Esophagus (tissue), 2 donors: ENCODE measurements at regions not wholly inside any gene's neighbourhood (a gene's known extent, or its start where the extent isn't known, plus 50 kb on each side); places are given as distances from the start of the nearest gene placed in this dataset.
"Not testable (repeated sequence)": the region's sequence is repeated elsewhere in the genome, so short reads cannot be mapped to it uniquely, and the experiment has no call there.

Experiments
- H3K27ac ChIP-seq, 2 donors: one replicate each; pipeline ENCODE4 v1.5.1; 2013; ENCODE audit warnings: low read depth in 2 of 2, mild to moderate bottlenecking in 2 of 2, inconsistent platforms in 1 of 2, low read length in 1 of 2, moderate library complexity in 1 of 2
- H3K27me3 ChIP-seq, 2 donors: one replicate each; pipeline ENCODE4 v1.6.1; 2013; ENCODE audit warnings: low read length in 2 of 2, control low read depth in 1 of 2, mild to moderate bottlenecking in 1 of 2; ENCODE audit not compliant: insufficient read depth in 2 of 2, control insufficient read depth in 1 of 2
- H3K36me3 ChIP-seq, 2 donors: one replicate each; pipeline ENCODE4 v1.6.1; 2013; ENCODE audit warnings: low read length in 1 of 2; ENCODE audit not compliant: control insufficient read depth in 2 of 2, insufficient read depth in 2 of 2
- H3K4me1 ChIP-seq, 2 donors: one replicate each; pipeline ENCODE4 v1.6.1; 2013; ENCODE audit warnings: low read length in 1 of 2; ENCODE audit not compliant: control insufficient read depth in 2 of 2, insufficient read depth in 2 of 2
- H3K4me3 ChIP-seq, 2 donors: one replicate each; pipeline ENCODE4 v1.5.1; 2013; ENCODE audit warnings: low read length in 2 of 2, mild to moderate bottlenecking in 2 of 2, low read depth in 1 of 2, moderate library complexity in 1 of 2
- H3K9me3 ChIP-seq, 2 donors: one replicate each; pipeline ENCODE4 v1.6.1; 2013; ENCODE audit warnings: mild to moderate bottlenecking in 2 of 2, low read depth in 1 of 2, low read length in 1 of 2, moderate library complexity in 1 of 2; ENCODE audit not compliant: control insufficient read depth in 2 of 2, insufficient read depth in 1 of 2
- WGBS, 2 donors: extraction: QIAGEN DNeasy Blood & Tissue Kit; methylation state at CpG; one replicate each; pipeline ENCODE4 v1.1.7; 2013; 5-methylcytosine and 5-hydroxymethylcytosine counted together
- donor health status: healthy with polysubstance abuse.
- donor health status: Bipolar disorder and iron deficiency.

- not testable (repeated sequence) for H3K9me3 ChIP-seq, H3K4me3 ChIP-seq, H3K27me3 ChIP-seq, H3K36me3 ChIP-seq, H3K27ac ChIP-seq, H3K4me1 ChIP-seq
- WGBS, 2 donors = 79 to 95% methylated on average over 2 to 4 of the region's 4 CpGs
These were observed 111.4 kb upstream of the METTL9 start for GRCh38 chr16:21487956-21488355.

GRCh38 chr16:21499046-21499445, 100.3 kb upstream of the METTL9 start:
- not testable (repeated sequence) for H3K9me3 ChIP-seq, H3K27me3 ChIP-seq, H3K4me3 ChIP-seq, H3K36me3 ChIP-seq, H3K4me1 ChIP-seq
- peak overlapping the region in 1 of 2 donors; percentile 10 for H3K27ac ChIP-seq
- WGBS, 2 donors = 64 to 78% methylated on average over 6 to 7 of the region's 9 CpGs

GRCh38 chr16:21501223-21501868, 98.0 kb upstream of the METTL9 start:
- H3K36me3 ChIP-seq, H3K4me1 ChIP-seq, H3K27me3 ChIP-seq, H3K9me3 ChIP-seq: not testable (repeated sequence)
- peak overlapping the region; percentile 67 to 91 for H3K4me3 ChIP-seq
- peak overlapping the region; percentile 95 to 99 for H3K27ac ChIP-seq
- 0 to 1% methylated on average over 18 to 42 of the region's 51 CpGs for WGBS, 2 donors

- H3K36me3 ChIP-seq = no peaks in the 10 kb centered on the region
- 1% methylated on average over 76 to 91 of the region's 91 CpGs for WGBS, 2 donors
- peak overlapping the region; percentile 67 to 91 for H3K4me3 ChIP-seq
- no peaks in the 10 kb centered on the region for H3K27me3 ChIP-seq
- no peaks in the 10 kb centered on the region for H3K9me3 ChIP-seq
- peaks cover 0 to 3% of the 10 kb centered on the region in 2 donors for H3K4me1 ChIP-seq
- H3K27ac ChIP-seq = peak overlapping the region; percentile 95 to 99
These were observed 97.3 kb upstream of the METTL9 start for GRCh38 chr16:21501869-21502667.

- not testable (repeated sequence) for H3K4me1 ChIP-seq, H3K36me3 ChIP-seq, H3K27me3 ChIP-seq, H3K9me3 ChIP-seq, H3K4me3 ChIP-seq, H3K27ac ChIP-seq
- 69 to 75% methylated on average over 6 of the region's 6 CpGs for WGBS, 2 donors
These were observed 95.8 kb upstream of the METTL9 start for GRCh38 chr16:21503574-21503920.

GRCh38 chr16:21503941-21504832, 95.2 kb upstream of the METTL9 start:
- H3K4me1 ChIP-seq, H3K9me3 ChIP-seq, H3K27ac ChIP-seq, H3K4me3 ChIP-seq, H3K36me3 ChIP-seq, H3K27me3 ChIP-seq: not testable (repeated sequence)
- WGBS, 2 donors = 93% methylated on average over 17 of the region's 17 CpGs

GRCh38 chr16:21505751-21506520, 93.4 kb upstream of the METTL9 start:
- H3K36me3 ChIP-seq, H3K4me3 ChIP-seq, H3K27ac ChIP-seq, H3K4me1 ChIP-seq, H3K27me3 ChIP-seq, H3K9me3 ChIP-seq: not testable (repeated sequence)
- 76 to 78% methylated on average over 6 of the region's 6 CpGs for WGBS, 2 donors

- not testable (repeated sequence) for H3K4me1 ChIP-seq, H3K4me3 ChIP-seq, H3K9me3 ChIP-seq, H3K27me3 ChIP-seq, H3K36me3 ChIP-seq
- peak overlapping the region; percentile 47 to 67 for H3K27ac ChIP-seq
- 63 to 64% methylated on average over 23 of the region's 23 CpGs for WGBS, 2 donors
These were observed 92.4 kb upstream of the METTL9 start for GRCh38 chr16:21506857-21507456.
